HL-60 (cell line): ENCODE measurements at regions not wholly inside any gene's neighbourhood (a gene's known extent, or its start where the extent isn't known, plus 50 kb on each side); places are given as distances from the start of the nearest gene placed in this dataset.

Source experiments
- CTCF ChIP-seq: IDR thresholded peaks from one replicate; pipeline ENCODE4 v1.5.1; 2011; ENCODE audit warnings: low read length, control low read depth, inconsistent platforms; ENCODE audit not compliant: insufficient read depth
- REST ChIP-seq: IDR thresholded peaks from 2 replicates; pipeline ENCODE4 v1.6.1; 2012; ENCODE audit warnings: low read depth; ENCODE audit not compliant: insufficient replicate concordance

- no peak for TF ChIP-seq CTCF
- no peak for TF ChIP-seq REST
Measured at GRCh38 chr4:100017637-100018310, 67.7 kb upstream of the H2AZ1 start.
